CD4-positive, CD25-positive, alpha-beta regulatory T cell (primary cell): ENCODE measurements at regions not wholly inside any gene's neighbourhood (a gene's known extent, or its start where the extent isn't known, plus 50 kb on each side); places are given as distances from the start of the nearest gene placed in this dataset.

Source experiments
- ATAC-seq, 2 donors: fragments of 150-1000 bp; cut with Tn5 transposase; one replicate each; pipeline ENCODE4 v1.10.0; 2021; ENCODE audit warnings: low read depth in 2 of 2, moderate number of reproducible peaks in 2 of 2, moderate library complexity in 1 of 2
- DNase-seq, 3 donors: peaks; one replicate each; pipeline versions ENCODE4 v3.0.0 to v3.0.0-alpha.2; 2012 to 2022; ENCODE audit warnings: mixed read lengths in 1 of 3
- H3K27ac ChIP-seq: one replicate; pipeline ENCODE4 v1.7.0; 2013; ENCODE audit warnings: mild to moderate bottlenecking, low read length; ENCODE audit not compliant: insufficient read depth, poor library complexity, severe bottlenecking
- H3K27me3 ChIP-seq: one replicate; pipeline ENCODE4 v1.7.0; 2013; ENCODE audit warnings: low read length; ENCODE audit not compliant: control insufficient read depth, insufficient read depth
- H3K36me3 ChIP-seq: one replicate; pipeline ENCODE4 v1.7.0; 2013; ENCODE audit warnings: mild to moderate bottlenecking, low read length, moderate library complexity; ENCODE audit not compliant: control insufficient read depth, insufficient read depth
- H3K4me1 ChIP-seq: 2 replicates; pipeline ENCODE4 v1.7.0; 2013; ENCODE audit warnings: mild to moderate bottlenecking, low read length; ENCODE audit not compliant: insufficient read depth, control insufficient read depth, poor library complexity, severe bottlenecking
- H3K4me3 ChIP-seq: one replicate; pipeline ENCODE4 v1.7.0; 2013; ENCODE audit warnings: low read depth, mild to moderate bottlenecking, low read length, moderate library complexity
- H3K9me3 ChIP-seq, 2 experiments: 1 replicate in 1 of 2; 2 replicates in 1 of 2; pipeline ENCODE4 v1.7.0; 2013; ENCODE audit warnings: low read length in 2 of 2, mild to moderate bottlenecking in 1 of 2, moderate library complexity in 1 of 2; ENCODE audit not compliant: control insufficient read depth in 2 of 2
- H3K27ac Mint-ChIP-seq, 3 donors: one replicate each; pipeline ENCODE4 v1.8.0; 2020 to 2022; ENCODE audit warnings: mild to moderate bottlenecking in 3 of 3, mixed read lengths in 3 of 3, moderate library complexity in 2 of 3
- H3K27me3 Mint-ChIP-seq: one replicate; pipeline ENCODE4 v1.8.0; 2022; ENCODE audit warnings: mild to moderate bottlenecking, mixed read lengths
- H3K36me3 Mint-ChIP-seq: one replicate; pipeline ENCODE4 v1.8.0; 2020; ENCODE audit warnings: mixed read lengths
- H3K4me1 Mint-ChIP-seq, 4 donors: one replicate each; pipeline ENCODE4 v1.8.0; 2020 to 2022; ENCODE audit warnings: mixed read lengths in 4 of 4, mild to moderate bottlenecking in 1 of 4
- H3K4me3 Mint-ChIP-seq, 4 donors: one replicate each; pipeline ENCODE4 v1.8.0; 2020 to 2022; ENCODE audit warnings: mild to moderate bottlenecking in 4 of 4, mixed read lengths in 4 of 4, moderate library complexity in 3 of 4
- H3K9me3 Mint-ChIP-seq, 7 donors: one replicate each; pipeline ENCODE4 v1.8.0; 2020 to 2022; ENCODE audit warnings: mixed read lengths in 7 of 7, mild to moderate bottlenecking in 3 of 7, moderate library complexity in 2 of 7

GRCh38 chr4:127138586-127138985, 494.2 kb upstream of the INTU start:
- no peak for ATAC-seq
- Mint-ChIP-seq H3K9me3 (peaks cover 0 to 14% (median 2%) of the 10 kb centered on the region in 7 donors), H3K27ac (no peak overlapping the region), H3K36me3 (no peaks in the 10 kb centered on the region), H3K4me1 (no peaks in the 10 kb centered on the region), H3K27me3 (no peaks in the 10 kb centered on the region), H3K4me3 (no peak overlapping the region)
- H3K4me1 ChIP-seq: no peaks in the 10 kb centered on the region
- H3K27me3 ChIP-seq: no peaks in the 10 kb centered on the region
- no peak overlapping the region for H3K4me3 ChIP-seq
- DNase-seq: no peak
- H3K36me3 ChIP-seq: no peaks in the 10 kb centered on the region
- H3K27ac ChIP-seq: no peak overlapping the region
- H3K9me3 ChIP-seq: peaks cover 0 to 1% of the 10 kb centered on the region in 2 experiments

GRCh38 chr4:127139788-127140286, 492.9 kb upstream of the INTU start:
- Mint-ChIP-seq H3K4me3 (no peak overlapping the region), H3K9me3 (peaks cover 0 to 14% (median 2%) of the 10 kb centered on the region in 7 donors), H3K27ac (no peak overlapping the region), H3K36me3 (no peaks in the 10 kb centered on the region), H3K27me3 (no peaks in the 10 kb centered on the region), H3K4me1 (no peaks in the 10 kb centered on the region)
- peaks cover 0 to 1% of the 10 kb centered on the region in 2 experiments for H3K9me3 ChIP-seq
- no peak overlapping the region for H3K4me3 ChIP-seq
- no peak overlapping the region for H3K27ac ChIP-seq
- no peak for ATAC-seq
- no peaks in the 10 kb centered on the region for H3K27me3 ChIP-seq
- H3K36me3 ChIP-seq: no peaks in the 10 kb centered on the region
- DNase-seq: no peak
- H3K4me1 ChIP-seq: no peaks in the 10 kb centered on the region

DNA sequence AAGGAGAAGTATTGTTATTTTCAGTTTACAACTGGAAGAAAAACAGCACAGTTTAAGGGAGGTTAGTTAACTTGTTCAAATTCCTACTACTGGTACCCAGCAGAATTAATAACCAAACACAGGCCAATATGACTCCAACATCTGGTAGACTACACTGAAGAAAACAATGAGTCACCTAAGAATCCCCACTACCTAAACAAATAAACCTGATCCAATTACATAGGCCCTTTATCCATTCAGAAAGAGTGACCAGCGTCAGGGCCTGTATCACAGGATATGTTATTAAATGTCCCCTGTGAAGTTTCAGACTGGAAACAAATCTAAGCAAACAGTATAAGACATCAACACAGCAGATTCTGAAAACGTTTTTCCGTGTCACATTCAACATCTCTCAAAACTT, 492.5 kb upstream of the INTU start:
- ATAC-seq: no peak
- no peak for DNase-seq
- H3K4me1 ChIP-seq: no peaks in the 10 kb centered on the region
- H3K4me3 ChIP-seq: no peak overlapping the region
- no peaks in the 10 kb centered on the region for H3K36me3 Mint-ChIP-seq
- peaks cover 0 to 1% of the 10 kb centered on the region in 2 experiments for H3K9me3 ChIP-seq
- H3K27me3 Mint-ChIP-seq: no peaks in the 10 kb centered on the region
- H3K27me3 ChIP-seq: no peaks in the 10 kb centered on the region
- no peaks in the 10 kb centered on the region for H3K4me1 Mint-ChIP-seq
- no peak overlapping the region for H3K4me3 Mint-ChIP-seq
- no peak overlapping the region for H3K27ac ChIP-seq
- H3K9me3 Mint-ChIP-seq: peaks cover 0 to 13% (median 2%) of the 10 kb centered on the region in 7 donors
- H3K36me3 ChIP-seq: no peaks in the 10 kb centered on the region
- H3K27ac Mint-ChIP-seq: no peak overlapping the region

DNA sequence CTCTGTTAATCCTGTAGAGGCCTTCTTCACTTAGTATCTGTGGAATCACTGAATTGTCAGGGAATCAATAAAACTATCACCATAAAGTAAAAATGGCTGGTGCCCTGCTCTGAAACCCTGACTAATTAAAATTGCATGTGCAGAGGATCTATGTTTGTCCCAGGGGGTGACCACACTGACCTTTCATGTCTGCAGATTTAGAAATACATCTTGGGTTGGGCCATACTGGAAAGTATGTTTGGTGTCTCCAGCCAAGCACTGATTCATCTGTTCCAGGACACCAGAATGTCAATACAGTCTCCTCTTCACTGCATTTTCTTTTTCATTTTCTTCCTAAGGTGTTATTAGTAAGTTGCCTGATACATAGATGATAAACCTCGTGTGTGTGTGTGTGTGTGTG, 490.9 kb upstream of the INTU start:
- no peak overlapping the region for H3K4me3 ChIP-seq
- DNase-seq (no peak), ATAC-seq (no peak)
- Mint-ChIP-seq H3K36me3 (no peaks in the 10 kb centered on the region), H3K4me1 (no peaks in the 10 kb centered on the region), H3K4me3 (no peak overlapping the region), H3K27ac (no peak overlapping the region), H3K9me3 (peaks cover 0 to 12% (median 2%) of the 10 kb centered on the region in 7 donors), H3K27me3 (no peaks in the 10 kb centered on the region)
- peaks cover 0 to 1% of the 10 kb centered on the region in 2 experiments for H3K9me3 ChIP-seq
- no peaks in the 10 kb centered on the region for H3K27me3 ChIP-seq
- no peaks in the 10 kb centered on the region for H3K36me3 ChIP-seq
- no peak overlapping the region for H3K27ac ChIP-seq
- H3K4me1 ChIP-seq: no peaks in the 10 kb centered on the region

- Histone ChIP-seq H3K27me3 (no peaks in the 10 kb centered on the region), H3K9me3 (peaks cover 0 to 1% of the 10 kb centered on the region in 2 experiments), H3K4me1 (no peaks in the 10 kb centered on the region), H3K27ac (no peak overlapping the region), H3K4me3 (no peak overlapping the region), H3K36me3 (no peaks in the 10 kb centered on the region)
- no peaks in the 10 kb centered on the region for H3K36me3 Mint-ChIP-seq
- DNase-seq (no peak), ATAC-seq (no peak)
- H3K27me3 Mint-ChIP-seq: no peaks in the 10 kb centered on the region
- H3K4me1 Mint-ChIP-seq: no peaks in the 10 kb centered on the region
- no peak overlapping the region for H3K4me3 Mint-ChIP-seq
- no peak overlapping the region for H3K27ac Mint-ChIP-seq
- peaks cover 0 to 14% (median 2%) of the 10 kb centered on the region in 7 donors for H3K9me3 Mint-ChIP-seq
Measured at GRCh38 chr4:127143460-127144195, 489.1 kb upstream of the INTU start.

DNA sequence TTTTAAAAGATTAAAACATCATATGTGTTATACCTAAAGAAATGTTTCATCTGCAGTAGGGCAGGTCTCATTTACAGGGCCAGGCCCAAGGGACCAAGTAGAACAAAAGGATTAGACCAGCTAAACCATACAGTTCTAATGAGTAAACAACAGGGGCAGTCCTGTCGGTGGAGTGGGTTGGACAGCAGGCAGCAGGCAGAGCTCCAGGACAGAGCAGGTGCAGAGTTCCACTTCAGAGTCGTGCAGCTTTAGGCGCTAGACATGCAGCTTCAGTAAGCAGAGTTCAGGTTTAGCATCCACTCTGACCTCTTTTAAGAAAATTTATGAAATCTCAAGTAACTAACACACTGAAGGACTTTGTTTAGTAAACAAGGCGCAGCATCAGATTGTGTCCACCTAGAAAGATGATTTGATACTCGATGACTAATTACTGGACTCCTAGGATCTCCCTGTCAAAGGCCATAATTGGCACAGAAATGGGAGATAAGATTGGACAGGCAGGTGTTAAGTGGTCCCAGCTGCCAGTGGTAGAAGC, 487.7 kb upstream of the INTU start:
- H3K4me3 Mint-ChIP-seq: no peak overlapping the region
- no peak overlapping the region for H3K27ac Mint-ChIP-seq
- H3K4me1 Mint-ChIP-seq: no peaks in the 10 kb centered on the region
- ATAC-seq (no peak), DNase-seq (no peak)
- H3K27me3 Mint-ChIP-seq: no peaks in the 10 kb centered on the region
- H3K9me3 Mint-ChIP-seq: peaks cover 0 to 18% (median 3%) of the 10 kb centered on the region in 7 donors
- peaks cover 0 to 1% of the 10 kb centered on the region in 2 experiments for H3K9me3 ChIP-seq
- H3K36me3 ChIP-seq: no peaks in the 10 kb centered on the region
- H3K4me3 ChIP-seq: no peak overlapping the region
- H3K27me3 ChIP-seq: no peaks in the 10 kb centered on the region
- H3K4me1 ChIP-seq: no peaks in the 10 kb centered on the region
- no peak overlapping the region for H3K27ac ChIP-seq
- H3K36me3 Mint-ChIP-seq: no peaks in the 10 kb centered on the region

DNA sequence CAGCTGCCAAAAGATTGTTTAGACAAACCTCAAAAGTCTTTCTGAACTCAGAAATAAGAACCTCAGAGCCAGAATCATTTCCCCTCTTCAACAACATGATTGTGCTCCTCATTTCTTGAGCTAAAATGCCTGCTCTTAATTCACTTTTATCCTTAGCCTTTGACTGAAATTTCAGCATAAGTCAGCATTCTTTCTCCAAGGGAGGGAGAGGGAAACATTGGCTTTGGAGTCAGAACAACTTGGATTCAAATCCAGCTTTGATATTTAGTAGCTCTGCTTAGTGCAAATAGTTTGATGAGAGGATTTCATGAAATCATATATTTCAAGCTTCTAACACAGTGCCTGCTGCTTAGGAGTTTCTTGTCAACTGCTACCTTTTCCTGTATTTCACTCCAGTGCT, 484.6 kb upstream of the INTU start:
- Mint-ChIP-seq H3K4me3 (no peak overlapping the region), H3K27ac (no peak overlapping the region), H3K36me3 (no peaks in the 10 kb centered on the region), H3K27me3 (no peaks in the 10 kb centered on the region), H3K4me1 (no peaks in the 10 kb centered on the region), H3K9me3 (peaks cover 0 to 20% (median 3%) of the 10 kb centered on the region in 7 donors)
- Histone ChIP-seq H3K27ac (no peak overlapping the region), H3K4me3 (no peak overlapping the region), H3K27me3 (no peaks in the 10 kb centered on the region), H3K36me3 (no peaks in the 10 kb centered on the region), H3K4me1 (no peaks in the 10 kb centered on the region), H3K9me3 (peaks cover 0 to 1% of the 10 kb centered on the region in 2 experiments)
- no peak for ATAC-seq
- no peak for DNase-seq

DNA sequence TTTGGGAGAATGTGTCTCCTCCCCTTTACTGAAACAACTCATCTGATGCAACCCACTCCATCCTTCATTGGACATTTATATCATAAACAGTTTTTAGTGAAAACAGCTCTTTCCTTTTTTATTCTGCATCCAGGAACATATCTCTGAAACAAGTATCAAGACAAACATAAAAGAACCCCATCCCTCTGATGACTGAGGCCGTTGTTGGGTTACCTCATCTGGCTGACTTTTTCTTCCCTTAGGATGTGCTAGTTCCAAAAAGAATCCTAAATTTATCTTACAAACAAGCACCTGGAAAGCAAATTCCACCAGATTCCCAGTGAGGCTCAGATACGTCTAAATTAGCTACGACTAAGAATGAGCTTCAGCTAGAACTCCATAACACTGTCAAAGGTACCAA, 483.7 kb upstream of the INTU start:
- H3K36me3 ChIP-seq: no peaks in the 10 kb centered on the region
- H3K27me3 Mint-ChIP-seq: no peaks in the 10 kb centered on the region

More for the DNA sequence above, 483.7 kb upstream of the INTU start:
- DNase-seq (no peak), ATAC-seq (no peak)
- H3K4me3 ChIP-seq: no peak overlapping the region
- H3K4me1 ChIP-seq: no peaks in the 10 kb centered on the region
- no peak overlapping the region for H3K27ac Mint-ChIP-seq
- no peaks in the 10 kb centered on the region for H3K4me1 Mint-ChIP-seq
- peaks cover 0 to 20% (median 3%) of the 10 kb centered on the region in 7 donors for H3K9me3 Mint-ChIP-seq
- no peaks in the 10 kb centered on the region for H3K9me3 ChIP-seq
- H3K36me3 Mint-ChIP-seq: no peaks in the 10 kb centered on the region
- no peak overlapping the region for H3K27ac ChIP-seq
- no peaks in the 10 kb centered on the region for H3K27me3 ChIP-seq
- H3K4me3 Mint-ChIP-seq: no peak overlapping the region
